H54 (cell line): ENCODE measurements at regions not wholly inside any gene's neighbourhood (a gene's known extent, or its start where the extent isn't known, plus 50 kb on each side); places are given as distances from the start of the nearest gene placed in this dataset.

Source experiments
- DNase-seq: peaks from one replicate; pipeline ENCODE4 v3.0.0; 2011; ENCODE audit warnings: low spot score, mixed read lengths; ENCODE audit not compliant: insufficient read length
- FAIRE-seq: peaks from 3 replicates; lab custom pipeline; 2011; peaks lifted over from hg19 to GRCh38; lab: Jason Lieb, UNC
- POLR2A ChIP-seq: IDR thresholded peaks from 2 replicates; pipeline ENCODE4 v1.6.1; 2011; ENCODE audit warnings: low read depth, mild to moderate bottlenecking, low read length

- TF ChIP-seq POLR2A = no peak
- FAIRE-seq = no peak
- DNase-seq = no peak
Measured at GRCh38 chr7:121485467-121486243, 89.5 kb upstream of the FAM3C start.

GRCh38 chr7:121484089-121484763 is 88.1 kb upstream of the FAM3C start:
- TF ChIP-seq POLR2A = no peak
- no peak for DNase-seq
- FAIRE-seq = no peak

- FAIRE-seq (no peak), DNase-seq (no peak)
- TF ChIP-seq POLR2A = no peak
Measured at GRCh38 chr7:121480566-121481335, 84.6 kb upstream of the FAM3C start.

GRCh38 chr7:121480058-121480457 is 84.0 kb upstream of the FAM3C start:
- FAIRE-seq (no peak), DNase-seq (no peak)
- TF ChIP-seq POLR2A = no peak

- FAIRE-seq = no peak
- no peak for DNase-seq
- TF ChIP-seq POLR2A = no peak
Measured at GRCh38 chr7:121479466-121479865, 83.4 kb upstream of the FAM3C start.

GRCh38 chr7:121475806-121476205 is 79.7 kb upstream of the FAM3C start:
- FAIRE-seq = no peak
- no peak for TF ChIP-seq POLR2A
- no peak for DNase-seq

- DNase-seq (no peak), FAIRE-seq (no peak)
- no peak for TF ChIP-seq POLR2A
Measured at GRCh38 chr7:121474301-121474673, 78.2 kb upstream of the FAM3C start.

- DNase-seq (no peak), FAIRE-seq (no peak)
- TF ChIP-seq POLR2A = no peak
Measured at GRCh38 chr7:121473645-121474300, 77.7 kb upstream of the FAM3C start.

GRCh38 chr7:121466455-121466854 is 70.3 kb upstream of the FAM3C start:
- FAIRE-seq (no peak), DNase-seq (no peak)
- no peak for TF ChIP-seq POLR2A

- TF ChIP-seq POLR2A = no peak
- FAIRE-seq (no peak), DNase-seq (no peak)
Measured at GRCh38 chr7:121459148-121459547, 63.0 kb upstream of the FAM3C start.

GRCh38 chr7:121456785-121457359 is 60.8 kb upstream of the FAM3C start:
- no peak for DNase-seq
- TF ChIP-seq POLR2A = no peak
- no peak for FAIRE-seq

GRCh38 chr7:121456015-121456414 is 59.9 kb upstream of the FAM3C start:
- FAIRE-seq (no peak), DNase-seq (no peak)
- TF ChIP-seq POLR2A = no peak

GRCh38 chr7:121452389-121452788 is 56.3 kb upstream of the FAM3C start:
- no peak for DNase-seq
- FAIRE-seq = no peak
- TF ChIP-seq POLR2A = no peak

- TF ChIP-seq POLR2A = no peak
- DNase-seq (no peak), FAIRE-seq (no peak)
Measured at GRCh38 chr7:121451367-121452094, 55.4 kb upstream of the FAM3C start.
